Coronary artery (tissue), 2 donors: ENCODE measurements at regions not wholly inside any gene's neighbourhood (a gene's known extent, or its start where the extent isn't known, plus 50 kb on each side); places are given as distances from the start of the nearest gene placed in this dataset.

Experiments
- DNase-seq: peaks from one replicate; pipeline ENCODE4 v3.0.0-alpha.2; 2017; ENCODE audit warnings: low spot score
- H3K27ac ChIP-seq, 2 donors: fragments of 200-600 bp; sonication (generic); one replicate each; pipeline ENCODE4 v1.5.1; 2016 to 2019
- H3K4me3 ChIP-seq: fragments of 200-600 bp; sonication (generic); 2 replicates; pipeline ENCODE4 v1.5.1; 2016; ENCODE audit warnings: mild to moderate bottlenecking, moderate library complexity
- TF ChIP-seq, protein P1 (sequence below): fragments of 200-600 bp; sonication (generic); IDR thresholded peaks from one replicate; pipeline ENCODE4 v1.5.1; 2019; ENCODE audit warnings: antibody characterized with exemption

GRCh38 chrX:94041881-94042280 lies 367.9 kb downstream of the FAM133A start:
- TF ChIP-seq, protein P1, sequence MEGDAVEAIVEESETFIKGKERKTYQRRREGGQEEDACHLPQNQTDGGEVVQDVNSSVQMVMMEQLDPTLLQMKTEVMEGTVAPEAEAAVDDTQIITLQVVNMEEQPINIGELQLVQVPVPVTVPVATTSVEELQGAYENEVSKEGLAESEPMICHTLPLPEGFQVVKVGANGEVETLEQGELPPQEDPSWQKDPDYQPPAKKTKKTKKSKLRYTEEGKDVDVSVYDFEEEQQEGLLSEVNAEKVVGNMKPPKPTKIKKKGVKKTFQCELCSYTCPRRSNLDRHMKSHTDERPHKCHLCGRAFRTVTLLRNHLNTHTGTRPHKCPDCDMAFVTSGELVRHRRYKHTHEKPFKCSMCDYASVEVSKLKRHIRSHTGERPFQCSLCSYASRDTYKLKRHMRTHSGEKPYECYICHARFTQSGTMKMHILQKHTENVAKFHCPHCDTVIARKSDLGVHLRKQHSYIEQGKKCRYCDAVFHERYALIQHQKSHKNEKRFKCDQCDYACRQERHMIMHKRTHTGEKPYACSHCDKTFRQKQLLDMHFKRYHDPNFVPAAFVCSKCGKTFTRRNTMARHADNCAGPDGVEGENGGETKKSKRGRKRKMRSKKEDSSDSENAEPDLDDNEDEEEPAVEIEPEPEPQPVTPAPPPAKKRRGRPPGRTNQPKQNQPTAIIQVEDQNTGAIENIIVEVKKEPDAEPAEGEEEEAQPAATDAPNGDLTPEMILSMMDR, result no peak
- no peak overlapping the region for H3K4me3 ChIP-seq
- DNase-seq, result no peak

GRCh38 chrX:94045724-94046123 lies 371.7 kb downstream of the FAM133A start:
- no peak overlapping the region for H3K27ac ChIP-seq
- no peak for DNase-seq
- TF ChIP-seq, protein P1, result no peak
- H3K4me3 ChIP-seq, result no peak overlapping the region

More at GRCh38 chrX:94041881-94042280, 367.9 kb downstream of the FAM133A start:
- H3K27ac ChIP-seq, result no peak overlapping the region

- DNase-seq, result no peak
These were observed 377.9 kb downstream of the FAM133A start for GRCh38 chrX:94051926-94052325.

GRCh38 chrX:94053575-94053974 lies 379.6 kb downstream of the FAM133A start:
- H3K4me3 ChIP-seq, result no peak overlapping the region
- TF ChIP-seq, protein P1, result no peak
- DNase-seq, result no peak
- H3K27ac ChIP-seq, result no peak overlapping the region

More at GRCh38 chrX:94051926-94052325, 377.9 kb downstream of the FAM133A start:
- Histone ChIP-seq H3K27ac (no peak overlapping the region), H3K4me3 (no peak overlapping the region)
- TF ChIP-seq, protein P1, result no peak

GRCh38 chrX:94057385-94057784 lies 383.4 kb downstream of the FAM133A start:
- Histone ChIP-seq H3K27ac (no peak overlapping the region), H3K4me3 (no peak overlapping the region)
- TF ChIP-seq, protein P1, result no peak
- no peak for DNase-seq

DNA sequence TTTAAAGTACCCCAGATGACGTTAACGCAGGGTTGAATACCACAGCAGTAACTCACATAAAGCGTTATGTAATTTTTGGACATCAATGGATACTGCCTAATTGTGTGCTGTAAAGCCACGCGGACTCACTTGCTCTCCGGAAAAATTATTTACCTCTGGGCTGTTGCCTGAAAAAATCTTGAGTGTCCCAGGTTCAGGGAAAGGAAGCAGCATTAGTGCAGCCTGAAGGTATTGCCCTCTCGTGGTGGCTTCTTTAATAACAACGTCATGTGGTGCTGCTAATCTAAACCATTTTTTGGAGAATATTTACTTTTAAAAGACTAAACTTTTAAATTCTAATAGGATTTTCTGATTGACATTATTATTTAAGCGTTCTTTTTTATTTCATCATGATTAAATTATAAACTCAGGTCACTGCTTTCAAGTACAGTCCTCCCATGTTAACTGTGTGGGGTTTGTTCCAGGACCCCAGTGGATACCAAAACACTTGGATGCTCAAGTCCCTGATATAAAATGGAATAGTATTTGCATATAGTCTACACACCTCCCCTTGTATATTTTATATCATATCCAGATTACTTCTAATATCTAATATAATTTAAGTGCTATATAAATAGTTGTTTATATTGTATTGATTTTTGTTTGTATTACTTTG lies 384.8 kb downstream of the FAM133A start:
- no peak overlapping the region for H3K27ac ChIP-seq
- DNase-seq, result no peak
- no peak overlapping the region for H3K4me3 ChIP-seq
- TF ChIP-seq, protein P1, result peak; percentile 17

DNA sequence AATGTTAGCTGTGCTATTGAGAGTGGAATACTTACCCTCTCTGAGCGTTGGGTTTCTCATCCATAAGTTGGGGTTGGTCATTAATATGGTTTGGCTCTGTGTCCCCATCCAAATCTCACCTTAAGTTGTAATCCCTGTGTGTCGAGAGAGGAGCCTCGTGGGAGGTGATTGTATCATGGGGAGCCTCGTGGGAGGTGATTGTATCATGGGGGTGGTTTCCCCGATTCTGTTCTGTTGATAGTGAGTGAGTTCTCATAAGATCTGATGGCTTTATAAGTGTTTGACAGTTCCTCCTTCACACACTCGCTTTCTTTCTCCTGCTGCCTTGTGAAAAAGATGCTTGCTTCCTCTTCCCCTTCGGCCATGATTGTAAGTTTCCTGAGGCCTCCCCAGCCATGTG lies 391.1 kb downstream of the FAM133A start:
- no peak overlapping the region for H3K27ac ChIP-seq
- H3K4me3 ChIP-seq, result no peak overlapping the region
- TF ChIP-seq, protein P1, result no peak
- DNase-seq, result no peak
